Bronchial epithelial cell (primary cell): ENCODE measurements at regions not wholly inside any gene's neighbourhood (a gene's known extent, or its start where the extent isn't known, plus 50 kb on each side); places are given as distances from the start of the nearest gene placed in this dataset.
A peak's percentile ranks its signal among the peaks of the same experiment; 100 is the strongest.

ENCODE experiments used
- DNase-seq: peaks from one replicate; pipeline ENCODE4 v3.0.0-alpha.2; 2010; ENCODE audit warnings: low read depth
- FAIRE-seq: peaks from 2 replicates; lab custom pipeline; 2011; peaks lifted over from hg19 to GRCh38; lab: Jason Lieb, UNC
- H3K27me3 ChIP-seq: 2 replicates; pipeline ENCODE4 v1.5.1; 2011; ENCODE audit warnings: low read length; ENCODE audit not compliant: control insufficient read depth, insufficient read depth
- H3K36me3 ChIP-seq: 2 replicates; pipeline ENCODE4 v1.5.1; 2011; ENCODE audit warnings: low read length; ENCODE audit not compliant: control insufficient read depth, insufficient read depth
- H3K4me3 ChIP-seq: 2 replicates; pipeline ENCODE4 v1.5.1; 2011; ENCODE audit warnings: mild to moderate bottlenecking, low read depth, low read length, control low read depth
- CTCF ChIP-seq: IDR thresholded peaks from 2 replicates; pipeline ENCODE4 v1.5.1; 2011; ENCODE audit warnings: mild to moderate bottlenecking, moderate library complexity, low read length, control low read depth, inconsistent platforms; ENCODE audit not compliant: insufficient read depth, severe bottlenecking

GRCh38 chr15:47516558-47516957, 200.7 kb upstream of the SEMA6D start:
- TF ChIP-seq CTCF: no peak
- DNase-seq (peak; percentile 75), FAIRE-seq (no peak)
- Histone ChIP-seq H3K4me3 (no peak overlapping the region), H3K27me3 (no peaks in the 10 kb centered on the region), H3K36me3 (no peaks in the 10 kb centered on the region)

- Histone ChIP-seq H3K36me3 (no peaks in the 10 kb centered on the region), H3K4me3 (no peak overlapping the region), H3K27me3 (no peaks in the 10 kb centered on the region)
- DNase-seq (no peak), FAIRE-seq (no peak)
- TF ChIP-seq CTCF: no peak
Observed at GRCh38 chr15:47516972-47517371, 200.3 kb upstream of the SEMA6D start.

DNA sequence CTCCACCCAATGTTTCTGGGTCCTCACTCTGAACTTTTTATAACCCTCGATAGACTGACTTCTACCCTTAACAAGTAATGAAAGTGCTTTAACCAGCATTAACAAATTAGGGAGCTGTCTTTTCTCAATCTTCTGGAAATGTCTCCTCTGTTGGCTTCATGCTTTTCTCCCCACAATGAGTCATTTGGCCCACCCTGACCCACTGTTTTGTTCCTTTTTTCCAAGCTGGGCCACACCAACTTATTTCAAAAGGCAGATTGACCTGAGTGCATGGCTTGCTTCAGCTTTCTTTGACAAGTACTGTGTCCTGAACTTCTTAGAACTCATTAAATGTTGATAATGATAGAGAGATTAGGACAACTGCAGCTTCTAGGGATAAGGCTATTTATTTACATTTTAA, 199.6 kb upstream of the SEMA6D start:
- no peak for DNase-seq
- Histone ChIP-seq H3K27me3 (no peaks in the 10 kb centered on the region), H3K4me3 (no peak overlapping the region), H3K36me3 (no peaks in the 10 kb centered on the region)
- TF ChIP-seq CTCF: no peak
- no peak for FAIRE-seq

GRCh38 chr15:47523681-47524475, 193.4 kb upstream of the SEMA6D start:
- no peak overlapping the region for H3K4me3 ChIP-seq
- no peaks in the 10 kb centered on the region for H3K27me3 ChIP-seq
- TF ChIP-seq CTCF: no peak
- FAIRE-seq (peak; percentile 55), DNase-seq (peak; percentile 49)
- H3K36me3 ChIP-seq: no peaks in the 10 kb centered on the region

DNA sequence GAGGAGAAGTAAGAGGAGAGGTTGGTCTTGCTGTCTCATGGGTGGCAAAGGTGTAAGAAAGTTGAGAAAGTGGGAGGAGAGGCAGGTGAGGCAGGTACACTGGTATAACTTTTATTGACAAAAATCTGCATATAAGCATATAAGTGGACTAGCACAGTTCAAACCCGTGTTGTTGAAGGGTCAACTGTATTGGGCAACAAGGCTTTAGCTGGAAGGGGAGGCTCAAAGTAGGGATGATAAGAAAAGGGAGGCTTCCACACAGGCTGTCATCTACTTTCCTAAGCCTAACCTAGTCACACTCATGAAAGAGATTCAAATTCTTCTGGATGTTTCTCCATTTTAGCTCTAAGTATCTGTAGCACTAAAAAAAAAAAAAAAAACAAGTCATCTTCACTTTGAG, 188.1 kb upstream of the SEMA6D start:
- no peak for DNase-seq
- Histone ChIP-seq H3K4me3 (no peak overlapping the region), H3K27me3 (no peaks in the 10 kb centered on the region), H3K36me3 (no peaks in the 10 kb centered on the region)
- FAIRE-seq: no peak
- TF ChIP-seq CTCF: no peak

DNA sequence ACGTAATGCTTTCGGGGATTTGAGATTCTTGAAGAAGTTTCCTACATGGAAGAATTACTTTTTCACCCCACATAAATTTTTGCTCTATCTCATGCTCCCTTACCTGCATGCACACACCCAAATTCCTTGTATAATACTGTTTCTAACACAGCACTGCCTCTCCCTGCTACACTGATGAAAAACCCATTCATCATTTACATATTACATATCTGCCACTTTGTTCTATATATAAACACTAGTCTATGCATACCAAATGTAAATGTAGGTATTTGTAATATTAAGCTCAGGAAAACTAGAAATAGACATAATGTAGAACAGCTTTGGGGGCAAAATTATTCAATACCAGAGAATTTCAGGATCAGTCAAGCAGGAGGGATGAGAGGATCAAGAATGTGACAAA, 182.6 kb upstream of the SEMA6D start:
- DNase-seq: no peak
- H3K27me3 ChIP-seq: no peaks in the 10 kb centered on the region
- FAIRE-seq: no peak
- no peak for TF ChIP-seq CTCF
- no peak overlapping the region for H3K4me3 ChIP-seq
- no peaks in the 10 kb centered on the region for H3K36me3 ChIP-seq
